Midbrain (tissue), 1 donor: ENCODE measurements at regions not wholly inside any gene's neighbourhood (a gene's known extent, or its start where the extent isn't known, plus 50 kb on each side); places are given as distances from the start of the nearest gene placed in this dataset.

ENCODE experiments used
- DNase-seq: peaks from one replicate; lab custom pipeline; 2025; lab: John Stamatoyannopoulos, UW

GRCh38 chr18:67380867-67381266 lies 135.7 kb downstream of the DSEL start:
- no peak for DNase-seq

GRCh38 chr18:67379981-67380380 lies 136.5 kb downstream of the DSEL start:
- no peak for DNase-seq

- no peak for DNase-seq
Observed at GRCh38 chr18:67376372-67376771, 140.1 kb downstream of the DSEL start.

- DNase-seq, result no peak
Observed at GRCh38 chr18:67373636-67374035, 142.9 kb downstream of the DSEL start.

- DNase-seq, result no peak
Observed at GRCh38 chr18:67367540-67367939, 149.0 kb downstream of the DSEL start.

- DNase-seq, result no peak
Observed at GRCh38 chr18:67363694-67364093, 152.8 kb downstream of the DSEL start.

- DNase-seq, result no peak
Observed at GRCh38 chr18:67362906-67363305, 153.6 kb downstream of the DSEL start.

- no peak for DNase-seq
Observed at GRCh38 chr18:67359873-67360838, 156.4 kb downstream of the DSEL start.

GRCh38 chr18:67358947-67359346 lies 157.6 kb downstream of the DSEL start:
- DNase-seq, result no peak

- DNase-seq, result no peak
Observed at GRCh38 chr18:67354692-67355091, 161.8 kb downstream of the DSEL start.

GRCh38 chr18:67354091-67354490 lies 162.4 kb downstream of the DSEL start:
- DNase-seq, result no peak

- DNase-seq, result no peak
Observed at GRCh38 chr18:67347438-67347837, 169.1 kb downstream of the DSEL start.

GRCh38 chr18:67342159-67342558 lies 174.4 kb downstream of the DSEL start:
- DNase-seq, result no peak

GRCh38 chr18:67337696-67338095 lies 178.8 kb downstream of the DSEL start:
- no peak for DNase-seq

- DNase-seq, result no peak
Observed at GRCh38 chr18:67331857-67332256, 184.7 kb downstream of the DSEL start.

- DNase-seq, result no peak
Observed at GRCh38 chr18:67319109-67319508, 197.4 kb downstream of the DSEL start.

- no peak for DNase-seq
Observed at GRCh38 chr18:67318651-67319050, 197.9 kb downstream of the DSEL start.

GRCh38 chr18:67310826-67311225 lies 205.7 kb downstream of the DSEL start:
- no peak for DNase-seq

- no peak for DNase-seq
Observed at GRCh38 chr18:67308819-67309218, 207.7 kb downstream of the DSEL start.

- DNase-seq, result no peak
Observed at GRCh38 chr18:67305466-67305865, 211.1 kb downstream of the DSEL start.

GRCh38 chr18:67302043-67302442 lies 214.5 kb downstream of the DSEL start:
- DNase-seq, result no peak

GRCh38 chr18:67301592-67301991 lies 214.9 kb downstream of the DSEL start:
- no peak for DNase-seq

- DNase-seq, result no peak
Observed at GRCh38 chr18:67300498-67300897, 216.0 kb downstream of the DSEL start.

- DNase-seq, result no peak
Observed at GRCh38 chr18:67292814-67293213, 223.7 kb downstream of the DSEL start.
